ENCODE measurements at regions not wholly inside any gene's neighbourhood (a gene's known extent, or its start where the extent isn't known, plus 50 kb on each side); places are given as distances from the start of the nearest gene placed in this dataset.

- TF ChIP-seq FOXC1 (CRISPR knock-in tag; IDR thresholded peaks at IDR 0.05; ENCODE audit: borderline replicate concordance) (no peak), TBX3 (IDR thresholded peaks at IDR 0.05; ENCODE audit: borderline replicate concordance) (no peak), EZH2 (conservative IDR thresholded peaks at IDR 0.05; ENCODE audit: low read depth, low read length) (no peak), CHD2 (IDR thresholded peaks at IDR 0.05; ENCODE audit: low read depth, low read length) (no peak), CTCF (CRISPR knock-in tag; IDR thresholded peaks at IDR 0.05) (no peak)
Measured at GRCh38 chrX:96578781-96579180, 105.9 kb upstream of the DIAPH2 start.
